GM18511 (cell line): ENCODE measurements at regions not wholly inside any gene's neighbourhood (a gene's known extent, or its start where the extent isn't known, plus 50 kb on each side); places are given as distances from the start of the nearest gene placed in this dataset.
A peak's percentile ranks its signal among the peaks of the same experiment; 100 is the strongest.

ENCODE experiments used
- ATAC-seq: cut with Tn5 transposase; IDR thresholded peaks from one replicate; pipeline ENCODE4 v1.9.1; 2021; ENCODE audit warnings: mild to moderate bottlenecking, moderate library complexity; ENCODE audit not compliant: unreplicated experiment

- peak; percentile 73 for ATAC-seq
Measured at GRCh38 chr9:105191508-105192121, 52.8 kb upstream of the SLC44A1 start.

- ATAC-seq, result no peak
Measured at GRCh38 chr9:105193560-105193959, 50.9 kb upstream of the SLC44A1 start.

DNA sequence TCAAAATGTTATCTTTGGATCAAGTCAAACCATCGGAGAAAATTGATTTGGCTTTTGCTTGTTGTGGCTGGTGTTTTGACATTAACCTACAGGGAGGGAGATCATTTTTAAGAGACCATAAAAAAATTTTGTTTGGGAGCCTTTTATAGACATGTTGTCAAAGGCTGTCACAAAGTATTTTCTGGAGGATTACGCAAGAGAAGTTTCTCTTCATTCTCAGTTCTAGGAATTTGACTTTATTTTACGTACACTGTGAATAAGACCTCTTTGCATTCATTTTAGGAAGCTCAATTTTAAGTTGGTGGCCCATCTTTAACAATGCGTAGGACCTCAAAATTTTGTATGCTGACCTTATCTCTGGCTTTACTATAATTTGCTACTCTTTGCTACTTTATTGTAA lies 50.2 kb upstream of the SLC44A1 start:
- no peak for ATAC-seq
